ENCODE measurements at regions not wholly inside any gene's neighbourhood (a gene's known extent, or its start where the extent isn't known, plus 50 kb on each side); places are given as distances from the start of the nearest gene placed in this dataset.

DNA sequence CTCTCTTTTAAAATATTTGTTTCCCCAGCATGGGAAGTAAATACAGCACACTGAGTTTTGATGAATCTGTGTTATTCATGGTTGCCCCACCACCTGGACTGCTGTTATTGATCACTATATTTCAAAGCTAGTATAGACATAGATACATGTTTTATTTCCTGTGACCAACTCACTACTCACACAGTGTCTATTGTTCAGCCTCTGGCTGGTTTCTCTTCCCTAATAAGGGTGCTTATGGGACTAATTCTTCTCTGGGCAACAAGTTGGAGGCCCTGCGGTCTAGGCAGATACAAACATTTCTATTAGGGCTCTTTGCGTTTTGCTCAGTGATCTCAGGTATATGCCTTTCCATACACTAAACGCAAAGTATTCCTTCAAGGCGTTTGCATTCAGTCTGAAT is 1191.0 kb upstream of the TMEM132C start (continued):
- TF ChIP-seq MXI1 (conservative IDR thresholded peaks at IDR 0.05; ENCODE audit: poor library complexity, severe bottlenecking), result no peak

DNA sequence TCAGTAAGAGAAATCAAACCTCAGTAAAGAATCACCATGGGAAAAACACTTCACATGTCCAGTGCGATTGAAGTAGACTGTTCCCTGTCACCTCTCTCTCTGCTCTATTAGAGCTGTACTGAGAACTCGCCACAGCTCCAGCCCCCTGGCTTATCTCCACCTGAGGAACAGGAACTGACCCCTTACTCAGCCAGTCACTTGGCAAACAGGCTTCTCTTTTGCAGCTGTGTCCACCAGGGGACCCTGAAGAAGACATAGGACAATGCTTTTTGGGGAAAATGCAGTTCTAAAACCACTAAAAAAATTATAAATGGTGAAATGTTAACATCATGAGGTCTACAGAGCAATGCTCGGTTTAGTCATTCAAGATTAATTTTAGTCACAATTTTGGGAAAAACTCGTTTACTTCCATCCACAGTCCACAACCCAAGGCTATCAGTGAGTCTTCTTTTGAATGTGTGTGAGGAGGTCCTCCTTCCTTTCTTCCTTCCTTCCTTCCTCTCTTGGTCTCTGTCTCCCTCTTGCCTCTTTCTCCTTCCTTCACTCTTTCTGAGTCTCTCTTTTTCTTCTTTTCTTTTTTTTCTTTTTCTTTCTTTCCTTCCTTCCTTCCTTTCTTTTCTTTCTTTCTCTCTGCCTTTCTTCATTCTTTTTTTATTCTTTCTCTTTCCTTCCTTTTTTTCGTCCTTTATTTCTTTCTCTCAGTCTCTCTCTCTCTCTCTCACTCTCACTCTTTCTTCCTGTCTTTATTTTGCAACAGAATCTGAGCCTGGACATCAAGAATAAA is 1189.5 kb upstream of the TMEM132C start:
- Histone ChIP-seq H3K36me3 (ENCODE audit: insufficient read depth, low read length) (no peaks in the 10 kb centered on the region), H3K27me3 (ENCODE audit: insufficient read depth, low read depth, low read length) (no peaks in the 10 kb centered on the region), H3K9me3 (ENCODE audit: low read length) (no peaks in the 10 kb centered on the region), H2AFZ (ENCODE audit: low read depth, low read length) (no peak overlapping the region), H3K9ac (ENCODE audit: low read length) (no peak overlapping the region), H3F3A (ENCODE audit: insufficient read depth, low read length, poor library complexity, severe bottlenecking) (no peaks in the 10 kb centered on the region), H3K27ac (ENCODE audit: low read length) (no peak overlapping the region), H3K4me2 (ENCODE audit: low read length) (no peak overlapping the region), H3K79me2 (replicated peaks; ENCODE audit: insufficient read depth, low read length) (no peaks in the 10 kb centered on the region), H3K9me2 (ENCODE audit: insufficient read depth, low read length) (no peaks in the 10 kb centered on the region), H4K20me1 (ENCODE audit: insufficient read depth) (no peaks in the 10 kb centered on the region), H3K4me3 (ENCODE audit: low read length) (no peak overlapping the region)
- no peak for TF ChIP-seq EZH2 (IDR thresholded peaks at IDR 0.05; ENCODE audit: borderline replicate concordance, insufficient read depth, low read length, poor library complexity, severe bottlenecking)
- TF ChIP-seq SMC3 (conservative IDR thresholded peaks at IDR 0.05; ENCODE audit: poor library complexity), result no peak
- TF ChIP-seq CTCF (IDR thresholded peaks at IDR 0.05; ENCODE audit: poor library complexity, severe bottlenecking), result no peak

DNA sequence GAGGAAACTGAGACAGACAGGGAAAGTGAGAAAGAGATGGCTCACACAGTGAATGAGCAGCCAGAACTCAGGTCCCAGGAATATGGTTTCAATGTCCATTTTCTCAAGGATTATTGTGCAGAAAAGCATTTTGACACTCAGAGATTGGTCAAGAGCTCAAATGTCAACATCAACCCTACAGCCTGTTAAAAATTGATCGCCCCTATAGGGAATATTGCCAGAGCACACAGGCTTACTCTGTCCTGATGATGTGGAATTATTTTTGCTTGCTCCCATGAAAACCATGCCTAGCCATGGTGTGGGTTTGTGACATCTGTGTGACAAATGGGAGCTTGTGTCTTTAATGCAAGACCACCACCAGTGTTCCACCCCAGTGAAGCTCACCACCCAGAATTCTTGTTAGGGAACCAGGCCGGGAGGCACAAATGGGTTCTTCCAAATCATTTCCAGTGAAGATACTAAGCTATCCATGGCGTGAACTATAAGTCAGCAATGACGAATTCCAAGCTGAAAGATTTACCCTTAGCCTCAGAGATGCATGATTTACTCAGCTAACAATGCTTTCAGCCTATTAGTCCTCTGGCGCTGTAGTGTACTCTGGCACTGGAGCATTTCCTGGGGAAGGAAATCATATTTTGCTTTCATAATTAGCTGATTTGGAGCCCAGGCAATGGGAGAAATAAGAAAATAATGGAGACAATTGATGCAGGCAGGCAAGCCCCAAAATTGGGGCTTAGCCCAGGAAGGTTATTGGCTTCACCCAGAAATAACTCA is 1188.2 kb upstream of the TMEM132C start:
- H3K9me3 ChIP-seq (ENCODE audit: low read length), result no peaks in the 10 kb centered on the region
- no peak overlapping the region for H3K4me2 ChIP-seq (ENCODE audit: low read length)
- H3K79me2 ChIP-seq (replicated peaks; ENCODE audit: insufficient read depth, low read length), result no peaks in the 10 kb centered on the region
- no peaks in the 10 kb centered on the region for H3K27me3 ChIP-seq (ENCODE audit: insufficient read depth, low read depth, low read length)
- H4K20me1 ChIP-seq (ENCODE audit: insufficient read depth), result no peaks in the 10 kb centered on the region
- no peaks in the 10 kb centered on the region for H3K9me2 ChIP-seq (ENCODE audit: insufficient read depth, low read length)
- H3K9ac ChIP-seq (ENCODE audit: low read length), result no peak overlapping the region
- no peak overlapping the region for H2AFZ ChIP-seq (ENCODE audit: low read depth, low read length)
- no peaks in the 10 kb centered on the region for H3F3A ChIP-seq (ENCODE audit: insufficient read depth, low read length, poor library complexity, severe bottlenecking)
- TF ChIP-seq CTCF (IDR thresholded peaks at IDR 0.05; ENCODE audit: poor library complexity, severe bottlenecking) (no peak), EP300 (conservative IDR thresholded peaks at IDR 0.05; ENCODE audit: poor library complexity, severe bottlenecking) (no peak), SMC3 (conservative IDR thresholded peaks at IDR 0.05; ENCODE audit: poor library complexity) (no peak), EZH2 (IDR thresholded peaks at IDR 0.05; ENCODE audit: borderline replicate concordance, insufficient read depth, low read length, poor library complexity, severe bottlenecking) (no peak), TAF1 (IDR thresholded peaks at IDR 0.05; ENCODE audit: low read depth) (no peak), MXI1 (conservative IDR thresholded peaks at IDR 0.05; ENCODE audit: poor library complexity, severe bottlenecking) (no peak), RAD21 (conservative IDR thresholded peaks at IDR 0.05) (no peak)
- TF ChIP-seq, protein P1, sequence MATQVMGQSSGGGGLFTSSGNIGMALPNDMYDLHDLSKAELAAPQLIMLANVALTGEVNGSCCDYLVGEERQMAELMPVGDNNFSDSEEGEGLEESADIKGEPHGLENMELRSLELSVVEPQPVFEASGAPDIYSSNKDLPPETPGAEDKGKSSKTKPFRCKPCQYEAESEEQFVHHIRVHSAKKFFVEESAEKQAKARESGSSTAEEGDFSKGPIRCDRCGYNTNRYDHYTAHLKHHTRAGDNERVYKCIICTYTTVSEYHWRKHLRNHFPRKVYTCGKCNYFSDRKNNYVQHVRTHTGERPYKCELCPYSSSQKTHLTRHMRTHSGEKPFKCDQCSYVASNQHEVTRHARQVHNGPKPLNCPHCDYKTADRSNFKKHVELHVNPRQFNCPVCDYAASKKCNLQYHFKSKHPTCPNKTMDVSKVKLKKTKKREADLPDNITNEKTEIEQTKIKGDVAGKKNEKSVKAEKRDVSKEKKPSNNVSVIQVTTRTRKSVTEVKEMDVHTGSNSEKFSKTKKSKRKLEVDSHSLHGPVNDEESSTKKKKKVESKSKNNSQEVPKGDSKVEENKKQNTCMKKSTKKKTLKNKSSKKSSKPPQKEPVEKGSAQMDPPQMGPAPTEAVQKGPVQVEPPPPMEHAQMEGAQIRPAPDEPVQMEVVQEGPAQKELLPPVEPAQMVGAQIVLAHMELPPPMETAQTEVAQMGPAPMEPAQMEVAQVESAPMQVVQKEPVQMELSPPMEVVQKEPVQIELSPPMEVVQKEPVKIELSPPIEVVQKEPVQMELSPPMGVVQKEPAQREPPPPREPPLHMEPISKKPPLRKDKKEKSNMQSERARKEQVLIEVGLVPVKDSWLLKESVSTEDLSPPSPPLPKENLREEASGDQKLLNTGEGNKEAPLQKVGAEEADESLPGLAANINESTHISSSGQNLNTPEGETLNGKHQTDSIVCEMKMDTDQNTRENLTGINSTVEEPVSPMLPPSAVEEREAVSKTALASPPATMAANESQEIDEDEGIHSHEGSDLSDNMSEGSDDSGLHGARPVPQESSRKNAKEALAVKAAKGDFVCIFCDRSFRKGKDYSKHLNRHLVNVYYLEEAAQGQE (IDR thresholded peaks at IDR 0.05; ENCODE audit: borderline replicate concordance), result no peak
- no peak overlapping the region for H3K4me3 ChIP-seq (ENCODE audit: low read length)
- no peaks in the 10 kb centered on the region for H3K36me3 ChIP-seq (ENCODE audit: insufficient read depth, low read length)
- H3K27ac ChIP-seq (ENCODE audit: low read length), result no peak overlapping the region
